ENCODE measurements at regions not wholly inside any gene's neighbourhood (a gene's known extent, or its start where the extent isn't known, plus 50 kb on each side); places are given as distances from the start of the nearest gene placed in this dataset.

GRCh38 chr11:15560689-15561467 is 446.2 kb downstream of the INSC start:
- TF ChIP-seq TAF1 (IDR thresholded peaks at IDR 0.05; ENCODE audit: borderline replicate concordance, insufficient read depth, low read length) (no peak), REST (IDR thresholded peaks at IDR 0.05; ENCODE audit: insufficient read depth in 1 of 2, low read depth in 2 of 2, low read length in 2 of 2) (no peak), SIN3A (IDR thresholded peaks at IDR 0.05; ENCODE audit: borderline replicate concordance, insufficient read depth, low read length) (no peak), POLR2AphosphoS5 (IDR thresholded peaks at IDR 0.05; ENCODE audit: low read depth, low read length) (no peak), FOXP2 (optimal IDR thresholded peaks at IDR 0.05; ENCODE audit: borderline replicate concordance, extremely low read depth, extremely low read length, insufficient read depth) (no peak)

- no peak for TF ChIP-seq POLR2AphosphoS5 (IDR thresholded peaks at IDR 0.05; ENCODE audit: low read depth, low read length)
- TF ChIP-seq SIN3A (IDR thresholded peaks at IDR 0.05; ENCODE audit: borderline replicate concordance, insufficient read depth, low read length), result no peak
- TF ChIP-seq FOXP2 (optimal IDR thresholded peaks at IDR 0.05; ENCODE audit: borderline replicate concordance, extremely low read depth, extremely low read length, insufficient read depth), result no peak
- TF ChIP-seq REST (IDR thresholded peaks at IDR 0.05; ENCODE audit: insufficient read depth in 1 of 2, low read depth in 2 of 2, low read length in 2 of 2), result no peak
- TF ChIP-seq TAF1 (IDR thresholded peaks at IDR 0.05; ENCODE audit: borderline replicate concordance, insufficient read depth, low read length), result no peak
Observed at GRCh38 chr11:15562230-15562629, 447.5 kb downstream of the INSC start.

GRCh38 chr11:15563054-15563453 is 448.3 kb downstream of the INSC start:
- TF ChIP-seq POLR2AphosphoS5 (IDR thresholded peaks at IDR 0.05; ENCODE audit: low read depth, low read length), result no peak
- no peak for TF ChIP-seq SIN3A (IDR thresholded peaks at IDR 0.05; ENCODE audit: borderline replicate concordance, insufficient read depth, low read length)
- TF ChIP-seq TAF1 (IDR thresholded peaks at IDR 0.05; ENCODE audit: borderline replicate concordance, insufficient read depth, low read length), result no peak
- no peak for TF ChIP-seq FOXP2 (optimal IDR thresholded peaks at IDR 0.05; ENCODE audit: borderline replicate concordance, extremely low read depth, extremely low read length, insufficient read depth)
- no peak for TF ChIP-seq REST (IDR thresholded peaks at IDR 0.05; ENCODE audit: insufficient read depth in 1 of 2, low read depth in 2 of 2, low read length in 2 of 2)

- TF ChIP-seq TAF1 (IDR thresholded peaks at IDR 0.05; ENCODE audit: borderline replicate concordance, insufficient read depth, low read length), result no peak
Observed at GRCh38 chr11:15565880-15566279, 451.2 kb downstream of the INSC start.

GRCh38 chr11:15568440-15568839 is 453.7 kb downstream of the INSC start:
- TF ChIP-seq REST (IDR thresholded peaks at IDR 0.05; ENCODE audit: insufficient read depth in 1 of 2, low read depth in 2 of 2, low read length in 2 of 2), result no peak
- TF ChIP-seq TAF1 (IDR thresholded peaks at IDR 0.05; ENCODE audit: borderline replicate concordance, insufficient read depth, low read length), result no peak
- TF ChIP-seq SIN3A (IDR thresholded peaks at IDR 0.05; ENCODE audit: borderline replicate concordance, insufficient read depth, low read length), result no peak
- TF ChIP-seq FOXP2 (optimal IDR thresholded peaks at IDR 0.05; ENCODE audit: borderline replicate concordance, extremely low read depth, extremely low read length, insufficient read depth), result no peak
- TF ChIP-seq POLR2AphosphoS5 (IDR thresholded peaks at IDR 0.05; ENCODE audit: low read depth, low read length), result no peak
